Cardiac muscle cell (in vitro differentiated cells and primary cell): ENCODE measurements at regions not wholly inside any gene's neighbourhood (a gene's known extent, or its start where the extent isn't known, plus 50 kb on each side); places are given as distances from the start of the nearest gene placed in this dataset.

Experiments
- DNase-seq, 2 donors: peaks; one replicate each; pipeline versions ENCODE4 v3.0.0 to v3.0.0-alpha.2; 2010 to 2017; ENCODE audit warnings: low read depth in 1 of 2, low spot score in 1 of 2
- H3K27ac ChIP-seq: fragments of 200-600 bp; sonication (generic); 2 replicates; pipeline ENCODE4 v1.5.1; 2016
- H3K27me3 ChIP-seq: fragments of 200-600 bp; sonication (generic); 2 replicates; pipeline ENCODE4 v1.6.0; 2016; ENCODE audit warnings: control low read depth
- H3K36me3 ChIP-seq: fragments of 200-600 bp; sonication (generic); 2 replicates; pipeline ENCODE4 v1.5.1; 2016; ENCODE audit warnings: control low read depth
- H3K4me1 ChIP-seq: fragments of 200-600 bp; sonication (generic); 2 replicates; pipeline ENCODE4 v1.8.1; 2017; ENCODE audit warnings: low read depth, mild to moderate bottlenecking, mixed run types
- H3K4me3 ChIP-seq: fragments of 200-600 bp; sonication (generic); 2 replicates; pipeline ENCODE4 v1.5.1; 2016; ENCODE audit warnings: mild to moderate bottlenecking
- H3K9me3 ChIP-seq: fragments of 200-600 bp; sonication (generic); 2 replicates; pipeline ENCODE4 v1.5.1; 2017; ENCODE audit warnings: low read depth, mild to moderate bottlenecking, control low read depth
- TF ChIP-seq, protein P1 (sequence below): IDR thresholded peaks from 2 replicates; pipeline ENCODE4 v1.5.1; 2012; ENCODE audit warnings: low read depth, mild to moderate bottlenecking, low read length

DNA sequence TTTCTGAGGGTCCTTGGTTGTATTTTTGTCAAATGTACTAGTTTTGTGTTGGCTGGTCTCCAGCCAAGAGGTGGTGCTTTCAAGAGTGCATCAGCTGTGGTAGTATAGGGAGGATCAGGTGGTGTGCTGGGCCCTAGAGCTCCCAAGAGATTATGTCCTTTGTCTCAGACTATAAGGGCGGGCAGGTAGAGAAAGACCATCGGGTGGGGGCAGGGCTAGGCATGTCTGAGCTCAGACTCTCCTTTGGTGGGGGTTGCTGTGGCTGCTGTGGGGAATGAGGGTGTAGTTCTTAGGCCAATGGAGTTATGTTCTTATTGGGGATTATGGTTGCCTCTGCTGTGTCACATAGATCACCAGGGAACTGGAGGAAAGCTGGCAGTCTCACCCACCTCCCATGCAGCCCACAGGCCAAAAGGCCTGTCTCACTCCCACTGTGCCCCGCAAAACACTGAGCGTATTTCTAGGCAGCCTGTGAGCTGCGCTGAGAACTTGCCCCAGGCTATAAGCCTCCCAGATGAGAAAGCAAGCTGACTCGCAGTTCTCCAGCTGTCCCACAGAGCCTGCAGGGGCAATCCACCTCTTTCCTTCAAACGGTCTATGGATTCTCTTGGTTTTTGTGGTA lies 1066.7 kb downstream of the GRM8 start:
- TF ChIP-seq, protein P1, sequence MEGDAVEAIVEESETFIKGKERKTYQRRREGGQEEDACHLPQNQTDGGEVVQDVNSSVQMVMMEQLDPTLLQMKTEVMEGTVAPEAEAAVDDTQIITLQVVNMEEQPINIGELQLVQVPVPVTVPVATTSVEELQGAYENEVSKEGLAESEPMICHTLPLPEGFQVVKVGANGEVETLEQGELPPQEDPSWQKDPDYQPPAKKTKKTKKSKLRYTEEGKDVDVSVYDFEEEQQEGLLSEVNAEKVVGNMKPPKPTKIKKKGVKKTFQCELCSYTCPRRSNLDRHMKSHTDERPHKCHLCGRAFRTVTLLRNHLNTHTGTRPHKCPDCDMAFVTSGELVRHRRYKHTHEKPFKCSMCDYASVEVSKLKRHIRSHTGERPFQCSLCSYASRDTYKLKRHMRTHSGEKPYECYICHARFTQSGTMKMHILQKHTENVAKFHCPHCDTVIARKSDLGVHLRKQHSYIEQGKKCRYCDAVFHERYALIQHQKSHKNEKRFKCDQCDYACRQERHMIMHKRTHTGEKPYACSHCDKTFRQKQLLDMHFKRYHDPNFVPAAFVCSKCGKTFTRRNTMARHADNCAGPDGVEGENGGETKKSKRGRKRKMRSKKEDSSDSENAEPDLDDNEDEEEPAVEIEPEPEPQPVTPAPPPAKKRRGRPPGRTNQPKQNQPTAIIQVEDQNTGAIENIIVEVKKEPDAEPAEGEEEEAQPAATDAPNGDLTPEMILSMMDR = no peak
- no peak for DNase-seq
- no peaks in the 10 kb centered on the region for H3K4me1 ChIP-seq
- H3K27me3 ChIP-seq = no peaks in the 10 kb centered on the region
- H3K4me3 ChIP-seq = no peak overlapping the region
- H3K27ac ChIP-seq = no peak overlapping the region
- no peaks in the 10 kb centered on the region for H3K36me3 ChIP-seq
- H3K9me3 ChIP-seq = no peaks in the 10 kb centered on the region

DNA sequence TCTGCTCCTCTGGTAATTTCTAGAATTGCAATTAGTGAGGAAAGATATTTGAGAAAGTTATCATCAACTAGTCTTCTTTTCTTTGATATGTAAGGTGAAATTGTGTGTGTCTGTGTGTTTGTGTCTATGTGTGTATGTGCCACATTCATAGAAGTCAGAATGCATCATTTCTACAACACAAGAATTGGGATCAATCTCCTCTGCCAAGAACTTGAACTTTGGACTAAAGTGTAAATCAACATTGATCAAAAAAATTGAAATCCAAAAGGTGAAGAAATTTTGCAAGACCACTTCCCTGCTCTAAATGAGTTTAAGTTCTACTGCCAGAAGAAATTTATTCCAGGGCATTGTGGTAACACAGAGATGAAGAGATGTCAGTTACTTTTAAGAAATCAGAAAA lies 1072.8 kb downstream of the GRM8 start:
- Histone ChIP-seq H3K4me3 (no peak overlapping the region), H3K36me3 (no peaks in the 10 kb centered on the region), H3K4me1 (no peaks in the 10 kb centered on the region), H3K27me3 (no peaks in the 10 kb centered on the region), H3K27ac (no peak overlapping the region), H3K9me3 (no peaks in the 10 kb centered on the region)
- TF ChIP-seq, protein P1 = no peak
- DNase-seq = no peak

DNA sequence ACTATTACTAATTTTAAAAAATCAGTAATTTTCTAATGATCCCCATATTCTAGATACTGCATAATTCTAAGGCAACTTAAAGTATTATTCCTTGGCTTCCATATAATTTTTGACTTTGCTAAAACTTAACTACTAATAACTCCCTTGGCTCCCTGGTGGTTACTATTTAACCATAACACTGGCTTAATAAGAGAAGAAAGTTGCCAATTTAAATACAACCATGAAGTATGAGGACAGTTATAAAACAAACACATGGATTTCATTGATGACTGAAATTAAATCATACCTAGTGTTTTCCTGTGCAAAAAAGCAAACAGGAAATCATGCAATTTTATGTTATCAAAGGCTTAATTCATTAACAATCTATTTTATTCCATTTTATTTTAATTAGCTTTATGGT lies 1073.9 kb downstream of the GRM8 start:
- H3K4me3 ChIP-seq = no peak overlapping the region
- H3K27ac ChIP-seq = no peak overlapping the region
- no peaks in the 10 kb centered on the region for H3K4me1 ChIP-seq
- no peaks in the 10 kb centered on the region for H3K27me3 ChIP-seq
- TF ChIP-seq, protein P1 = no peak
- no peaks in the 10 kb centered on the region for H3K9me3 ChIP-seq
- H3K36me3 ChIP-seq = no peaks in the 10 kb centered on the region
- no peak for DNase-seq

DNA sequence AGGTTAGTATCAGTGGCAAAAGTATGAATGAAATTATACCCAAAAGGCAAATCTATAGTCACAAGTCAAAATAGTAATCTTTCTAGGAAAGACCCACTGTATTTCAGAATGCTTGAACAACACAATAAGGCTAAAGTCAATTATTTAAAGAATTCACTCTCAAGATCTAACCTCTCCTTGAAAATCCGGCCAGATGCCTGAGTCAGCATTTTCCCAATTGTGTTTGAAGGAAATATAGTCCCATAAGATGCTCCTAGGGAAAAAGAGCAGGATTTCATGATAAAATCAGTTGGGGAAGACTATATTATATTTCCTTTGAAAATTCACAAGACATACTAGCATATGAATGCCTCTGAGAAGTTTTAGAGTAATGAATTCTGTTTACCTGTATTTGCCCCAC lies 1075.0 kb downstream of the GRM8 start:
- Histone ChIP-seq H3K27ac (no peak overlapping the region), H3K27me3 (no peaks in the 10 kb centered on the region), H3K9me3 (no peaks in the 10 kb centered on the region), H3K36me3 (no peaks in the 10 kb centered on the region), H3K4me3 (no peak overlapping the region), H3K4me1 (no peaks in the 10 kb centered on the region)
- TF ChIP-seq, protein P1 = no peak
- DNase-seq = no peak

DNA sequence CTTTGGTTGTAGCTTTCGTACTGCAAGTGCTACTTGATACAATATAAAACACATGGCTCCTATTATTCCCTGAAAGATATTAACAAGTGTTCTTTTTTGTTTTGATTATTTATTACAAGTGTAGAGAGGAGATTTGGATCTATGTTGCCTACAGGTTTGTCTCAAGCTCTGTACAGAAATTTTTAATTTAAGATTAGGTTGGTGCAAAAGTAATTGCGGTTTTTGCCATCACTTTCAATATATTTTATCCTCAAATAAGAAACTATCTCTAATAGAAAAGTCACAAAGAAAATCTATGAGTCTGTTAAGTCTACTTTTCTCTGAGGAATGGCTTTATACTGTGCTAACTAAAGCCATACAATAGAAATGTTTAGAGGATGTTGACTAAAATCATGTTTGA lies 1086.1 kb downstream of the GRM8 start:
- TF ChIP-seq, protein P1 = no peak
- H3K4me1 ChIP-seq = no peaks in the 10 kb centered on the region
- H3K9me3 ChIP-seq = no peaks in the 10 kb centered on the region
- no peak overlapping the region for H3K27ac ChIP-seq
- no peaks in the 10 kb centered on the region for H3K36me3 ChIP-seq
- H3K4me3 ChIP-seq = no peak overlapping the region
- H3K27me3 ChIP-seq = no peaks in the 10 kb centered on the region
- no peak for DNase-seq

DNA sequence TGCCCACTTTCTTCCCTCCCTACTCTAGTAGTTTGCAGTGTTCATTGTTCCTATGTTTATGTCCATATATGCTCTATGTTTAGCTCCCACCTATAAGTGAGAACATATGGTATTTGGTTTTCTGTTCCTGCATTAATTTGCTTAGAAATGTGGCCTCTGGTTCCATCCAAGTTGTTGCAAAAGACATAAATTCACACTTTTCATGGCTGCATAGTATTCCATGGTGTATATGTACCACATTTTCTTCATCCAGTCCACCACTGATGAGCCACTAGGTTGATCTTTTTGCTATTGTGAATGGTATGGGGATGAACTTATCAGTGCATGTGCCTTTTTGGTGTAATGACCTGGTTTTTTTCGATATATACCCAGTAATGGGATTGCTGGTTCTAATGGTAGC lies 1089.1 kb downstream of the GRM8 start:
- TF ChIP-seq, protein P1 = no peak
- no peak overlapping the region for H3K4me3 ChIP-seq
- no peaks in the 10 kb centered on the region for H3K4me1 ChIP-seq
- H3K36me3 ChIP-seq = no peaks in the 10 kb centered on the region
- no peaks in the 10 kb centered on the region for H3K27me3 ChIP-seq
- no peak overlapping the region for H3K27ac ChIP-seq
- no peaks in the 10 kb centered on the region for H3K9me3 ChIP-seq
- DNase-seq = no peak
